Breast epithelium (tissue), 3 donors: ENCODE measurements at regions not wholly inside any gene's neighbourhood (a gene's known extent, or its start where the extent isn't known, plus 50 kb on each side); places are given as distances from the start of the nearest gene placed in this dataset.

Experiments
- CTCF ChIP-seq, 3 donors: fragments of 450-650 bp; IDR thresholded peaks; one replicate each; pipeline ENCODE4 v1.5.1; 2016 to 2017; ENCODE audit warnings: antibody characterized with exemption in 3 of 3, mild to moderate bottlenecking in 3 of 3, moderate library complexity in 3 of 3
- POLR2A ChIP-seq: fragments of 450-650 bp; IDR thresholded peaks from one replicate; pipeline ENCODE4 v1.6.1; 2016; ENCODE audit warnings: antibody characterized with exemption, mild to moderate bottlenecking, moderate library complexity
- POLR2AphosphoS5 ChIP-seq, 3 donors: sonication (generic); formaldehyde crosslinking; IDR thresholded peaks; one replicate each; pipeline ENCODE4 v1.6.1; 2017; ENCODE audit warnings: antibody characterized with exemption in 3 of 3

GRCh38 chr2:239582476-239582875, 181.7 kb upstream of the HDAC4 start:
- TF ChIP-seq CTCF (IDR thresholded peaks at IDR 0.05), result no peak
- TF ChIP-seq POLR2A, result no peak
- TF ChIP-seq POLR2AphosphoS5 (IDR thresholded peaks at IDR 0.05), result no peak
